GM21390 (cell line): ENCODE measurements at regions not wholly inside any gene's neighbourhood (a gene's known extent, or its start where the extent isn't known, plus 50 kb on each side); places are given as distances from the start of the nearest gene placed in this dataset.

ENCODE experiments used
- ATAC-seq: cut with Tn5 transposase; IDR thresholded peaks from one replicate; pipeline ENCODE4 v1.9.1; 2021; ENCODE audit not compliant: unreplicated experiment

DNA sequence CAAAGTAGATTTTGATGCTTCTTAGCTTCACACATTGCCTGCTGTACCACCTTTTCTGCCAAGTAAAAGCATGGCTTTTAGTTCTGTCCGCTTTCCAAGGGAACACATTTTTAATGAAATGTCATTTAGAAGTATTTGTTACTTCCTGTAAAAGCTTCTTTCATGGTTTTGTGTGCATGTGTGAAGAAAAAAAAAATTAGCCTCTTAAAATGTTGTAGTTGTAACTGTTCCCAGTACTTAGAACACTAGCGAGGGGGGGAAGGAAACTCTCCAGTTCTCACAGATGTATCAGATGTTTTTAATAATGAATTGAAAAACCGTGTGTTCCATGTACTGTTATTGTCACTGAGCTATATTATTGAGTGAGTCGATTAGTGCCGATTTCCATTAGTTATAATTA lies 568.3 kb upstream of the ADGRL2 start:
- no peak for ATAC-seq

DNA sequence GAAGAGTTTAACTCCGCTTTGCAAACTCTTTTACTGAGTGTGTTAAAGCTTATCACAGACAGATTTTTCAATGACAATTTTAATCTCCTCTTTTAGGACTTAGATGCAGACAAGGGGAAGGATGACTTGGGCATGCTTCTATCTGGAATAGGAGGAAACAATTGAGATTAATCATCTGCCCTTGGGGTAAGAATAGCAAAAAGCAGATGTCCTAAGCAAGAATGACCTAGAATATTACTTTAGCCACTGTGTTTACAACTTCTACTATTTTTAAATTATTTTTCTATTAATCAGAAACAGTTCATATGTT lies 569.0 kb upstream of the ADGRL2 start:
- ATAC-seq: no peak

DNA sequence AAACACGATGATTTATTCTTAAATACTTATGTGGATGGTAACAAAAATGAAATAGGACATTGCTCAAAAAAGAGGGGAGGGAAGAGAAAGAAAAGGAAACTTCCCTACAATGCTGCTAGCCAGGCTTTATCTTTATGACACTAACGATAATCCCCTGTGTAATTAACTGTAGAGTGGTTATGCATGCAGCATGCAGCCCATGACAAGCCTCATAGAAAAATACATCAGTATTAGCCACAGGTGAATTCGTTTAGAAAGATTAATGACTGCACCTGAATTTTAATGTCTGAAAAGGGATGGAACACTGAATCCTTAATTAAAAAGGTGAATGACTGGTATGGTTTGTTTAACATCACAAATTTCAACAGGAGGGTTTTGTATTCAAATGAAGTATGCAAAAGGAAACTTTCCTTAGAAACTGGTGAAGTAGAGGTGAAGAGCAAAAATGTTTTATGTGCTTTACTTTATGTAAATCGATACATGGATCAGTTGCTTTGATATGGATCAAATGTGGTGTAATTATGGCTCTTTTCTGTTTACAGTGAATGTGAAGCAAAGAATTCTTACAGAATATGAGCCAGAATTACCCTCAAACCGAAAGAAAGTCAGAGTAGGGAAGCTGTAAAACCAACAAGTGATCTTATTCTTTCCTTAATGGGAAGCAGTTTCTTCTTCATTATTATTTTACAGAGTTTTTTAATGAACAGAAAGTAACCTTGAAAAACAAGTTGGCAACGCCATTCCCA lies 569.6 kb upstream of the ADGRL2 start:
- ATAC-seq: no peak

DNA sequence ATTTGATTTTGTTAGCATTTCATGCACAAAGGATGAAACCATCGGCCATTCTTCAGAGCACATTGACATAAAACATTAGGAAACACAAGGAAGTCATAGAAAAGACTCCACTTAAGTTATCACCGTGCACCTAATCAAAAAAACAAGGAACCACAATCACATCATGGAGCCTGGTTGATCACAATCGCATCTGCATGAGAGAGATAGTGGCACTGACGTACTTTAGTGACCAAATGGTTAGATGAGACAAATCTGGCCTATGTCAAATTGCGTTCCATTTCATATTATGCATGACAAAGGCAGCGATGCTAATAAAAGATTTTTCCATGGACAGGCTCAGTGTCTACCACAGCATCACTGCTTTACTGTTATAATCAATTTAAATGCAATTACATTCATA lies 571.8 kb upstream of the ADGRL2 start:
- no peak for ATAC-seq

DNA sequence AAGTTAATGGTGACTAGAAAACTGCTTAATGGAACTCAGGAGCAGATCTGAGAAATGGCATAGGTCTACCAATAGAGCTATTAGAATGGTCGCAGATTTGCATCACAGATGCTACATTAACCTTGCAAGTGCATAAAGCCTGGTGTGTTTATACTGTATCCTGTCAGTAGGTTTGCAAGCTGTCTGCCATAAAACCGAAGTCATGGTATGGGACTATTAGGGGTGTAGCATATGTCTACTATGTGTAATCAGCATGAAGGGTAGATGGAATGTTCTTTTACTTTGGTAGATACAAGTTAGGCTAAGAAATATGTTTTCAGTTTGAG lies 574.2 kb upstream of the ADGRL2 start:
- ATAC-seq: peak; percentile 23

DNA sequence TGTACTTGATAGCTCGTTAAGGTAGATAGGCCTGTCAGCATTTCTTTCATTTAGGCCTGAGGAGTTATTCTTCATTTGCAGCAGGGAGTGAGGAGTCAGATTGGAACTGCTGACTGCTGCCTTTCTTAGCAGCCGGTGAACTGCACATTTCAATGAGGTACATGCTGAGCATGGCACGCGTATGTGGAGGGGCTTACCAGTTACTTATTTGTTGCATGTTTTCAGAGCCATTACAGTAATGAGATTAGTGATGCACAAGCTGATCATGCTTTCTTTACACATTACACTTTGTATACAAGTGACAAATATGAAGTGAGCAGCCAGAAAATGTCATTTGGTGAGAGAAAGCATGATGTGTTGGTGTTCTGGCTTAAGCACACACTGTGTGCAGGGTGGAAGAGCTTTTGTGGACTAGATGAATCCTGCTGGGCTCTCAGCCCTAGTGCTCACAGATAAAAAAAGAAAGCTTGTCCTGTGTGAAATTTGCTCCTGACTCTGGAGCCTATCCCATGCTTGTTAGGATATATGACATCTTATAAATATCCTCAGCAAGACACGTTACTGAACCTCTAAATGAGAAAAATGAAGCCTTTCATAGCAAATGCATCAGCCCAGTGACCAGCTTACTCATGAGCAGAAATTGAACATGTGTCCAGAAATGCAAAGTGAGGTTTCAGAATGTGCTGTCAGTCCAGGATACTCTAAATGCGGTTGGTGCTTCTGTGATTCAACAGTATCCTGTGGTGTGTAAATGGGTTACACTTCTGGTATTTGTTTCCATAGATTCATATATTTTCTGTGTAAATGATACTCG lies 574.7 kb upstream of the ADGRL2 start:
- peak; percentile 77 for ATAC-seq

DNA sequence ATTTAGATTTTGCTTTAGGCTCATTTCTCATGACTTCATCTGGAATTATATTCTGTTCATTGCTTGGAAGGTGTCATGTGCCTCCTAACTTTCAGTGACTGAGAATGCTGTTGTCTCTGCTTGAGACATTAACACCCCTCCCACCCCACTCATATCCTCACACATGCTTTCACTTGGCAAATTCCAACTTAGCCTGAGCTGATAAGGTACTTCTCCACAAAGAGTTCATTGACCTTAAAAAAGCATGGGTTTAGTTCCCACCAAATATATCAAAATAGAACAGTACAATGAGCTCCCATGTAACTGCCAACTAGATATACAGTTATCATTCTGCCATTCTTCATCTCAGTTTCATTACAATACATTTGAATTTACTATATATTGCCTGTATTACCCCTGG lies 576.5 kb upstream of the ADGRL2 start:
- no peak for ATAC-seq

DNA sequence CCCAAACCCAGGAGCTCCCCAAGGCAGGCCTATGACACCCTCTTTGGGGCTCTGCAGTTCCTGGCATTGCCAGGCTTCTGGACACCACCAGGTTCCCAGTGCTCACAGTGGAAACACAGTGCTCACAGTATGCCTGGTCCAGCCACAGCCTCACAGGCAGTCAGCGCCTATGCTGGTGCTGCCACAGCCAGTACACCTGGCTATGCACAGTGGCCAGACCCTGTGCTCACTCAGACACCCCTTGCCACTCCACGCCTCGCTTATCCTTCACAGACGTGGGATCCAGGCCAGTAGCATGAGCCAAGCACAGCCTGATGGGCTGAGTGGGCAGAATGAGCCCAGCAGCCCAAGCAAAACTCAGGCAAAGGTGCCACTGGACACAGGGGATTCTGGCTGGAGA lies 579.2 kb upstream of the ADGRL2 start:
- no peak for ATAC-seq

DNA sequence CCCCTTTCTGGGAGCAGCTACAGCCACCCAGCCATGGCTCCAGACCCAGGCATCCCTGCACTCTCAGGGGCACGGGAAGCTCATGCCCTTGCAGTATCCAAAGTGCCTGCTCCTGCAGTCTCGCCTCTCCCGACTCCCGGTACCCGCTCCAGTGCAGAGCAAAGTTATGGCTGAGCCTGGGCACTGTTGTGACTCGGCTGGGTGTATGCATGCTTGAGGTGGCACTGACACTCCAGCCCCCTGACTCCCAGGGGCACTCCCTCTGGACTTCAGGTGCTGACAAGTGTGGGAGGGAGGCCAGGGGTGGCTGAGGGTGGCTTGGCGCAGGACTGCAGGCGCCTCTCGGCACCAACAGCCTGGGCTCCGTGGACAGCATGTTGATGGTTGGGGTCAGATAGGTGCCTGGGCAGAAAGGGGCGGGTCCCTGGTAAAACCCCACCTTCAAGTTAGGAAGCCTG lies 580.1 kb upstream of the ADGRL2 start:
- no peak for ATAC-seq

DNA sequence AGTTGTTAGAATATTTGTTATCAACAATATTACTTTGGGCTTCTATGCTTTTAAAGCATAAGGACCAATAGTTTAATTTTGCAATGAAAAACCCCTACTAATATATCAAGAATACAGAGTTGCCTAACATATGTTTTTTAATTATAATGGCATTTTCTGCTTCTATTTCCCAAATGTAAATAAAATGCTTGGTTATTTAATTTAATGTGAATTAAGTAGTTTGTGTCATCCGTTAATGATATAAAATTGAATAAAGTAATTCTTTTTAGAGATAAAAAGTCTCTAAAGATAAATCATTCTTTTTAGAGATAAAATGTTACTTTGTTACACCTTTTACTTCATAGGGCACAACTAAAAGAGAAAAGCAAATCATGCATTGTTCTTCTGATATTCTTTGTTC lies 583.7 kb upstream of the ADGRL2 start:
- ATAC-seq: no peak

DNA sequence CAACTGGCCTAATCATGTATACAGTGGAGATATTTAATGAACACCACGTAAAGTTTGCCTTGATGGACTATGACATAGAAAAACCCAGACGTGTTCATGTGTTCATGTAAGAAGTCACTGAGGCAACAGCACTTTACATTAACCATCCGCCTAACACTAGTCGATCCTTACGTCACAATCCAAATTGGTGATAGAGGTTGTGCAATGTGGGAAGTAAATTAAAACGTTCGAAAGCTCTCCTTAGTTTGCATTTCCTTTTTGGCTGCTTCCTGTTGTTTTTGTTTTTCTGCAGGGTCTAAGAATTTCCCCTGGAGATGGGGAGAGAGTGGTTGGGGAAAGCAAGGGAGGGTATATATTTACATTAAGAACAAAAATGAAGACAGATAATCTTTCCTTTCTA lies 587.5 kb upstream of the ADGRL2 start:
- no peak for ATAC-seq

DNA sequence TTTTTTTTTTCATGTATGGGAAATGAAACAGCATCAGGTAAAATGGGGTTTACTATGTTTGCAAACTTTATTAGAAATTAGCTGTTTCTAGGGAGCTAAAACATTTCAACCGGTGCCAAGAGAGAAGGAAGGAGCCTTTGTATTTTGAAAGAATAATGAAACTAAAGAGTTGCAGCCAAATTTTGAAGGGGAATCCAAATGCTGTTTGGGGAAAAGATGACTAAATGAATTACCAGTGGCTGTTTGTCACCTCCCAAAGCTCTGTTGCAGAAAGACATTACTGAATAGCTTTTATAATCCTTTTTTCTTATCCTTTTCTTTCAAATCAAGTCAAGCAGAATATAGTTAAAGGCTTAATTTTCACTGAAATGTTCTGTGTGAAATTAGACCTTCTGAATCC lies 591.3 kb upstream of the ADGRL2 start:
- no peak for ATAC-seq

DNA sequence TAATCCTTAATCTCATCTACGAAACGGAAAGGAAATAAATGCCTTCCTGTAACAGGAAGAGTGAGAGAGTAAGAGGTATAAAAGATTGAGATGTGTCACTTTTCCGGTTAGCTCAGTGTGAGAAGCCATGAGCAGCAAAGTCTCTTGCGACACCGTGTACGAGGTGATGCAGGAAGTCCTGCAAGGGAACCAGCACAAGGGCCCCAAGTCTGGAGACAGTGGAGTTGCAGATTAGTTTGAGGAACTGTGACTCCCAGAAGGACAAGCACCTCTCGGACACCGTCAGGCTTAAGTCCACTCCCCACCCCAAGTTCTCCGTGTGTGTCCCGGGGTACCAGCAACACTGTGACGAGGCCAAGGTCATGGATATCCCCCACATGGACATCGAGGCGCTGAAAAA lies 592.3 kb upstream of the ADGRL2 start:
- ATAC-seq: no peak

DNA sequence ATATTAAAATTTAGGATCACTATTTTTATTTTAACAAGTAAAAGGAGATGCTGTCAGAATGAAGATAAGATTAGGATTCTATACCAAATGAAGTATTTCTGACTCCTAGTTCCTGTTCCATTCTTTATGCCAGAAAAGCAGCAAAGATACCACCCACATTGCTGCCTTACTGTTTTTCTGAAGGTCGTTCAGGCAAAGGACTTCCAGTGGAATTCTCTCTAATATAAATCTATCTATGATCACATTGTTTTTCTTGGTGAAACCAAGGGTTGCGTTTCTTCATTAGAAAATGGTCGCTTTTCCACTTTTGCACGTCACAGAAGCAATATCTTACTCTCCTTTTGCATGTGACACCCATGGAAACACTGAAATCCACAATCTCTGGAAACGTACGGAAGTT lies 594.8 kb upstream of the ADGRL2 start:
- no peak for ATAC-seq

DNA sequence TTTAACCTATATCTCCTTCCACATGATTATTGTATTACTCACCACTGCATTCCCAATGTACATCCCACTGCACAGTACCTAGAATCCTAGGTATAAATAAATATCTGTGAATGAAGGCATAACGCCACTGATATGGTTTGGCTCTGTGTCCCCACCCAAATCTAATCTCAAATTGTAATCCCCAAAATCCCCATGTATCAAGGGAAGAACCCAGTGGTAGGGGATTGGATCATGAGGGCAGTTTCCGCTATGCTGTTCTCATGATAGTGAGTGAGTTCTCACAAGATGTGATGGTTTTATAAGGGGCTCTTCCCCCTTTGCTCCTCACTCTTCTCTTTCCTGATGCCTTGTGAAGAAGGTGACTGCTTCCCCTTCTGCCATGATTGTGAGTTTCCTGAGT lies 599.0 kb upstream of the ADGRL2 start:
- no peak for ATAC-seq

DNA sequence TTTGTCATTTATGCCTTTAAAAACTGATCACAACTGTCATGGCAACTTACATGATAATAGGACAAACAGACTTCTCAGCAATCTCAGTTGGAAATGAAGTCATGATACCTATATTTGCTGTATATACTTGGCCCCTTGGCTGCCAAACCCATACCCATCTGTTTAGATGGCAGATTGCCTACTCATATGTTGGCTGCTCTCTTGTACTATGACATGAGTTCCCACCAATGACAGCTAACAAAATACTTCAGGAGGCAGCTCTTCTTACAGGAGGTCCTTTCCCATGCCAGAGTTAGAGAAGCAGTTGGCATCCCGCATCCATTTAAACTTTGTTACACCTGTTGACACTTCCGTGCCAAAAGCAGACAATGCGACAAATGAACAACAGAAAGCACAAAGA lies 603.1 kb upstream of the ADGRL2 start:
- no peak for ATAC-seq

DNA sequence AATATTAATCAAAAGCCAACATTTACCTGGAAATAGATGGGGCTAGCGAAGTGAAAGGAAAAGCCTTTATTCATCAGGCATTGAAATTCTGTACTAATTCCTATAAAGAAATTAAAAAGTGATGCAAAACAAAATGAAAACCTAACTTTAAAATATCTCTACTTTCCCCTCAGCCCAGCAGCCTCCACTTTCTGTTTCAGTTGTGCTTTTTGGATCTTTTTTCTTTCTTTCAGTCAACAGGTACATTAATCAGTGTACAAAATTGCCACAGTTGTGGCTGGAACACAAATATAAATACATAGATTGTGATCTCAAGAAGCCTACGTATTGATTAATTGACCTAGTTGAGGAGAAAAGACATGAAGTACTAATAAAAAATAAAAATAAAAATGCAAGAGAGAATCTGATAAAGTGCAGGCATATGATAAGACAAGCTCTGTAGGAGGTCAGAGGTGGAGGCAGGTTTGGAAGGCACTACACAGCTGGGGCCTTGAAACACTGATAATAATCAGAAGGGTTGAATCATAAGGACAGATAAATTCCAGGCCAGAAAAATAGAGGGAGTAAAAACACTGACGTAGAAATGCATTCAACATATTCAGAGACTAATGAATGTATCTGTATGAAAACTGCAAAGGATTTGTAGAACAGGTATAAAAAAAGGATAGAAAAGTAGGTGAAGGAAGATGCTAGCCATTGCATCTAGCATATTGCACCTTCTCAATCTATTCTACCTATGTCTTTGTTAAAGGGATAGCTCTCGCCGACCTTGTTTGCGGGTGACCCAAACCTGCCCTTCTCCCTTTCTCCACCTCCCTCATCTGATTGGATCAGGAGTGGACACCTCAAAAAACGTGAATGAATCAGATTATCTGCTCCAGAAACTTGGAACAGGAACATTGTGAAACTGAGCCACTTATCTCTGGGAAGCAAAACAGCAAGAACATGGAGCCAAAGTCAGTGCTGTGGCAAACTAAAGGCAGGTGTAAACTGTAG lies 607.8 kb upstream of the ADGRL2 start:
- ATAC-seq: no peak

DNA sequence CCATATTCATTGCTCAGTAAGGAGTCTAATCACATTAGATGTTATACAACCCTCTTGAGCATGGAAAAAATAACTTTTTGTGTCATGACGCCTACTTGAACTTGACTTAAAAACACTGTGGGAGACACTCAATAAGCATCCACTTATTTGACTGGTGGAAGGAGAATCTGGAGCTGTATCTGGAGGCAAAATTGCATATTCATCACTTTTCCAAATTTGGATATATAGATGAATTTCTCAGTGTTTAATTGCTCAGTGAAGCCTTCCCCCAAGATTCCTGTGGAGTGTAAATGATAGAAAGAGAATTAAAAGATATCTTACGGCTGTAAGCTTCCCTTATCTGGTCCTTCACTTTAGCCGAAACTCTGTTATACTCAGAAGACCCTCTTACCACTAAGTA lies 610.7 kb upstream of the ADGRL2 start:
- ATAC-seq: no peak

DNA sequence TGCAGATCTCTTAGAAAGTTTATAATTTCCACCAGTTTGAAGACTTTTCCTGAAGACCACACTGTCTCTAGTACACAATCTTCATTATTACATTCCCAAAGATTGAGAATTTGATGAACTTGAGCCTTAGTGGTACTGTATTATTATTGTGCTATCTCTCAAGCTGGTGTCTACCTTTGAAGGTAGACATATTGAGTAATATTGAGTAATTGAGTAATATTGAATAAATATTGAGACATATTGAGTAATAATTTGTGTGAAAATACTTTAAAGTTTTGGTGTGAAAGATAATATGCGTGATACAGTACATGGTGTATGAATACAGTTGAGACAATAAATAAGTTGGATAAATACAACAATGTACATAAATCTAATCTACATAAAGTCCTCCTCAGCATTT lies 613.1 kb upstream of the ADGRL2 start:
- no peak for ATAC-seq

DNA sequence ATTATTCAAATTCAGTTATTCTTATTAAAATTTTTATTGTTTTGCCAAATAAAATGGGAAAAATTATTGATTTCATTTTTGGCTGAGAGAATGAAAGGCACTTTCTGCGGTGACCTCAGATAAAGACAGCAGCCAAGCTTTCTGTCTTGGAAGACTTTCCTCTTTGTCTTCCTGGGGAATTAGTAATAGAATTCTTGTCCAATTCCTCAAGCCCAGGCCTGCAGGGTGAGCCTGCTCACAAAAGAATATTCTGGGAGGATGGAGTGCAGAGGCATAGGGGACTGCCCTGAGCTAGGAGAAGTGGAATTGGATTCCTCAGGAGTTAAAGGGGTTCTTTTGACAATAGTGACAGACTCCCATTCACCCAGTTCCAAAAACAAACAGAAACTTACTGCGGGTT lies 614.5 kb upstream of the ADGRL2 start:
- ATAC-seq: no peak

DNA sequence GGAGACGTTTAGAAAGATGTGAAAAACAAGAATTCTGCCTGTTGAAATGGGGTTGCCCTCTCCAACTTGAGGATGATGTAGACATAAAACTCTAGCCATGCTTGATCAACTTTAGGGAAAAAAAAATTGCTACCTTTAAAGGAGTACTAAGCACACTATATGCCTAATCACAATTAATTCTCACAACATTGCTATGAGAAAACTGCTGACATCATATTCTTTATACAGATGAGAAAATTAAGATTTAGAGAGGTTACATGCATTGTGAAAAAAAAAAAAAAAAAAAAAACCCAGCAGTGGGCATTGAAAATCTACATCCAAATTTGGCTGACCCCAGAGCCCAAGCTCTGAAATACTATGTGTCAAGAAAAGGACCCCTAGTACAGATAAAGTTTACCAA lies 617.2 kb upstream of the ADGRL2 start:
- no peak for ATAC-seq

DNA sequence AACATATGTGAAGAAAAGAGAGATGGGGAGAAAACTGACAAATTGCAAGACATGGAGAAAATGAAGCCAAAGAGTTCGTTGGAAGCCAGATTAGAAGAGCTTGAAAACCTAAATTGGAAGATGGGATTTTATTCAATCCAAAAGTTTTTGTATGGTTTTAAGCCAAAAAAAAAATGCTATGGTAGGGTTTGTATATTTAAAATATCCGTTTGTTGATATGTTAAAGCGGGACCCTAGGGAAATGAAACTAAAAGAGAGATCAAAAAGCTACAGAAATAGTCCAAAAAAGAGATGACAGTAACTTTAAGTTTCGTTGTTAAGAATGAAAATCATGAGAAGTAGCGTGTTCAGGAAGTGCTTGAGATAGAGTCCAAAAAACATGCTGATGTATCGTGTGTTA lies 617.7 kb upstream of the ADGRL2 start:
- ATAC-seq: no peak
